ENCODE measurements at regions not wholly inside any gene's neighbourhood (a gene's known extent, or its start where the extent isn't known, plus 50 kb on each side); places are given as distances from the start of the nearest gene placed in this dataset.

GRCh38 chr2:71962350-71962749 is 185.3 kb downstream of the CYP26B1 start:
- H3K4me2 ChIP-seq (ENCODE audit: control insufficient read depth, insufficient read depth) = no peak overlapping the region
- no peak overlapping the region for H3K4me3 ChIP-seq
- intact Hi-C loops (cut with micrococcal nuclease; ENCODE audit: unreplicated experiment) (no loop called here), in situ Hi-C loops (cut with MboI) (no loop called here)
- 0% methylated on average over 3 of the region's 3 CpGs for WGBS (ENCODE audit: insufficient coverage, insufficient replicate concordance, low lambda C conversion rate, missing lambda C conversion rate)
- ChIA-PET POLR2A (no interaction called here), RAD21 (ENCODE audit: unreplicated experiment) (no interaction called here), SMC1A (ENCODE audit: uncharacterized antibody, unreplicated experiment) (no interaction called here), CTCF (no interaction called here)
- DNase-seq (ENCODE audit: low read depth, low spot score) = no peak
- no peaks in the 10 kb centered on the region for H3K4me1 ChIP-seq (ENCODE audit: control insufficient read depth, insufficient read depth, low read length)
- no peaks in the 10 kb centered on the region; the same call in 2 of the 3 replicates for H3K9me3 ChIP-seq (replicated peaks; ENCODE audit: control insufficient read depth, insufficient read depth, low read length)
- no peak overlapping the region for H3K9ac ChIP-seq (ENCODE audit: control insufficient read depth, insufficient read depth, low read length)
- no peaks in the 10 kb centered on the region for H3K36me3 ChIP-seq (ENCODE audit: control insufficient read depth in 2 of 2, insufficient read depth in 2 of 2, low read length in 1 of 2)
- H3K27me3 ChIP-seq (replicated peaks in 1 of 2; ENCODE audit: control insufficient read depth in 2 of 2, insufficient read depth in 2 of 2, low read length in 1 of 2) = no peaks in the 10 kb centered on the region
- TF ChIP-seq ZNF24 (IDR thresholded peaks at IDR 0.05) (no peak), ZBTB33 (IDR thresholded peaks at IDR 0.05) (no peak)
- TF ChIP-seq, protein P1, sequence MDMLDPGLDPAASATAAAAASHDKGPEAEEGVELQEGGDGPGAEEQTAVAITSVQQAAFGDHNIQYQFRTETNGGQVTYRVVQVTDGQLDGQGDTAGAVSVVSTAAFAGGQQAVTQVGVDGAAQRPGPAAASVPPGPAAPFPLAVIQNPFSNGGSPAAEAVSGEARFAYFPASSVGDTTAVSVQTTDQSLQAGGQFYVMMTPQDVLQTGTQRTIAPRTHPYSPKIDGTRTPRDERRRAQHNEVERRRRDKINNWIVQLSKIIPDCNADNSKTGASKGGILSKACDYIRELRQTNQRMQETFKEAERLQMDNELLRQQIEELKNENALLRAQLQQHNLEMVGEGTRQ (IDR thresholded peaks at IDR 0.05; ENCODE audit: borderline replicate concordance, low read depth, low read length) = no peak
- H4K20me1 ChIP-seq (ENCODE audit: control insufficient read depth, insufficient read depth) = no peaks in the 10 kb centered on the region
- H3K27ac ChIP-seq (ENCODE audit: control insufficient read depth, insufficient read depth) = no peak overlapping the region
- no peak for FAIRE-seq
- H3K79me2 ChIP-seq (ENCODE audit: control insufficient read depth, insufficient read depth, low read length) = no peaks in the 10 kb centered on the region
- H2AFZ ChIP-seq (ENCODE audit: control insufficient read depth, low read depth, low read length) = no peak overlapping the region
- no TSS peak for BruUV-seq (replicated peaks)
- ATAC-seq = no peak

DNA sequence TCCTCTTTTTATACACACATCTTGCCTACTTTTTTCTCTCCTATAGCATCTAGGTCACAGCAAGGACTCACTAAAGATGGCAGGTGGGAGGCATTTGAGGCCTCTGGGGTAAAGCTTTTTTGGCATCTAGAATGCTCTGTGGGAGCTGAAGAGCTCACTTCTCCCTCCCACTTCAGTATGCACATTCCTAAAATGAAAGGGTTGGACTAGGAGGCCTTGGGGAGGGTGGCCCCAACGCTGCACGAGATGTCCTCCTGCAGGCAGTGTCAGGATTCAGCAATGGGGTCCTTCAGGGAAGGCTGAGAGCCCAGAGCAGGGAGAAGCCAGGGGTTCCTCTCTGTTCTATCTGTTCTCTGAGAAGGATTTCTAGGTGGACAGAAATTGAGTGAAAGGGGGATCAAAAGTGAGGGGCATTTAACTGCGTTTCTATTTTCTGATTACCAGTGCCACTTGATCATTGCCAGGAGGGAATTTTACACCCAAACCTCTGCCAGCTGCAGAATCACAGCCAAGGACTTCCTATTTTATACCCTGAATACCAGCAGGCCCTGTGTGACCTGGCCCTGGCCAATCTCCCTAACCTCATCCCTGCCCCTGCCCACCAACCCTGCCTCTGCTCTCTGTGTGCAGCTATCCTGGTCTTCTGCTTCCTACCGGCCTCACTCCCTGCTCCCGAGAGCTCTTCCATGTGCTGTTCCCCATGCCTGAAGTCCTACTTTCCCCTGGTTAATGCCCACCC is 186.2 kb downstream of the CYP26B1 start:
- ChIA-PET RAD21 (ENCODE audit: unreplicated experiment) (no interaction called here), SMC1A (ENCODE audit: uncharacterized antibody, unreplicated experiment) (no interaction called here), CTCF (interaction anchor here (1.1 kb wide), 1 partner anchor 41 kb away, joined by 3 read pairs; no protein-coding TSS in a partner anchor), POLR2A (no interaction called here)
- Histone ChIP-seq H3K79me2 (ENCODE audit: control insufficient read depth, insufficient read depth, low read length) (no peaks in the 10 kb centered on the region), H3K36me3 (ENCODE audit: control insufficient read depth in 2 of 2, insufficient read depth in 2 of 2, low read length in 1 of 2) (no peaks in the 10 kb centered on the region), H3K4me3 (no peak overlapping the region), H3K4me2 (ENCODE audit: control insufficient read depth, insufficient read depth) (no peak overlapping the region), H4K20me1 (ENCODE audit: control insufficient read depth, insufficient read depth) (no peaks in the 10 kb centered on the region), H3K27ac (ENCODE audit: control insufficient read depth, insufficient read depth) (no peak overlapping the region), H3K27me3 (replicated peaks in 1 of 2; ENCODE audit: control insufficient read depth in 2 of 2, insufficient read depth in 2 of 2, low read length in 1 of 2) (no peaks in the 10 kb centered on the region), H2AFZ (ENCODE audit: control insufficient read depth, low read depth, low read length) (no peak overlapping the region), H3K9me3 (replicated peaks; ENCODE audit: control insufficient read depth, insufficient read depth, low read length) (no peaks in the 10 kb centered on the region; the same call in 2 of the 3 replicates), H3K9ac (ENCODE audit: control insufficient read depth, insufficient read depth, low read length) (no peak overlapping the region), H3K4me1 (ENCODE audit: control insufficient read depth, insufficient read depth, low read length) (no peaks in the 10 kb centered on the region)
- in situ Hi-C loops (cut with MboI) = no loop called here
- intact Hi-C loops (cut with micrococcal nuclease; ENCODE audit: unreplicated experiment) = no loop called here
- no peak for ATAC-seq
- TF ChIP-seq RAD51 (IDR thresholded peaks at IDR 0.05) (no peak), E4F1 (IDR thresholded peaks at IDR 0.05; ENCODE audit: borderline replicate concordance, partially characterized antibody) (no peak), KDM1A (IDR thresholded peaks at IDR 0.05; ENCODE audit: borderline replicate concordance) (no peak), IRF4 (IDR thresholded peaks at IDR 0.05; ENCODE audit: low read depth, low read length) (no peak)
- 9% methylated on average over 5 of the region's 5 CpGs for WGBS (ENCODE audit: insufficient coverage, insufficient replicate concordance, low lambda C conversion rate, missing lambda C conversion rate)
- no peak for FAIRE-seq
- BruUV-seq (replicated peaks) = no TSS peak
- DNase-seq (ENCODE audit: low read depth, low spot score) = no peak

All from GM12878 (cell line).